ENCODE measurements at regions not wholly inside any gene's neighbourhood (a gene's known extent, or its start where the extent isn't known, plus 50 kb on each side); places are given as distances from the start of the nearest gene placed in this dataset.

GRCh38 chr9:24071716-24072115, 245.7 kb upstream of the ELAVL2 start:
- no peak for TF ChIP-seq CTCF (tag by site-specific recombination; IDR thresholded peaks at IDR 0.05)
- no peak for TF ChIP-seq ZNF544 (tag by site-specific recombination; IDR thresholded peaks at IDR 0.05)
- no peak for TF ChIP-seq YY1 (tag by site-specific recombination; IDR thresholded peaks at IDR 0.05)
- no peak for TF ChIP-seq ZNF830 (tag by site-specific recombination; IDR thresholded peaks at IDR 0.05; ENCODE audit: low read depth)
- no peak for TF ChIP-seq ZNF350 (tag by site-specific recombination; IDR thresholded peaks at IDR 0.05)
- TF ChIP-seq KLF16 (tag by site-specific recombination; IDR thresholded peaks at IDR 0.05), result no peak
- no peak for TF ChIP-seq FEZF1 (tag by site-specific recombination; IDR thresholded peaks at IDR 0.05)
- TF ChIP-seq PBX3 (CRISPR knock-in tag; IDR thresholded peaks at IDR 0.05), result no peak
- no peak for TF ChIP-seq ZNF341 (tag by site-specific recombination; IDR thresholded peaks at IDR 0.05; ENCODE audit: low read depth)
- TF ChIP-seq ZNF138 (tag by site-specific recombination; IDR thresholded peaks at IDR 0.05; ENCODE audit: borderline replicate concordance), result no peak
- TF ChIP-seq ZFP3 (tag by site-specific recombination; IDR thresholded peaks at IDR 0.05; ENCODE audit: low read depth), result no peak
